Amygdala (tissue), 56 donors: ENCODE measurements at regions not wholly inside any gene's neighbourhood (a gene's known extent, or its start where the extent isn't known, plus 50 kb on each side); places are given as distances from the start of the nearest gene placed in this dataset.

Experiments
- DNase-seq, 56 donors: peaks; one replicate each; lab custom pipeline; 2025; lab: John Stamatoyannopoulos, UW

- no peak for DNase-seq
Observed at GRCh38 chr14:62329427-62329826, 567.2 kb downstream of the SNAPC1 start.

- no peak for DNase-seq
Observed at GRCh38 chr14:62347562-62348011, 585.4 kb downstream of the SNAPC1 start.

- DNase-seq, result no peak
Observed at GRCh38 chr14:62357362-62357761, 595.1 kb downstream of the SNAPC1 start.

GRCh38 chr14:62364161-62364560 is 601.9 kb downstream of the SNAPC1 start:
- DNase-seq, result no peak

DNA sequence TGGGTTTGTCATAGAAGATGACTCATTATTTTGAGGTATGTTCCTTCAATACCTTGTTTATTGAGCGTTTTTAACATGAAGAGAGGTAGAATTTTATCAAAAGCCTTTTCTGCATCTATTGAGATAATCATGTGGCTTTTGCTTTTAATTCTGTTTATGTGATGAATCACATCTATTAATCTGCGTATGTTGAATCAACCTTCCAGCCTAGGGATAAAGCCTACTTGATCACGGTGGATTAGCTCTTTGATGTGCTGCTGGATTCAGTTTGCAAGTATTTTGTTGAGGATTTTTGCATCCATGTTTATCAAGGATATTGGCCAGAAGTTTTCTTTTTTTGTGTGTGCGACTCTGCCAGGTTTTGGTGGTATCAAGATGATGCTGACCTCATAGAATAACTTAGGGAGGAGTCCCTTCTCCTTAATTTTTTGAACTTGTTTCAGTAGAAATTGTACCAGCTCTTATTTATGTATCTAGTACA is 602.6 kb downstream of the SNAPC1 start:
- DNase-seq, result no peak

DNA sequence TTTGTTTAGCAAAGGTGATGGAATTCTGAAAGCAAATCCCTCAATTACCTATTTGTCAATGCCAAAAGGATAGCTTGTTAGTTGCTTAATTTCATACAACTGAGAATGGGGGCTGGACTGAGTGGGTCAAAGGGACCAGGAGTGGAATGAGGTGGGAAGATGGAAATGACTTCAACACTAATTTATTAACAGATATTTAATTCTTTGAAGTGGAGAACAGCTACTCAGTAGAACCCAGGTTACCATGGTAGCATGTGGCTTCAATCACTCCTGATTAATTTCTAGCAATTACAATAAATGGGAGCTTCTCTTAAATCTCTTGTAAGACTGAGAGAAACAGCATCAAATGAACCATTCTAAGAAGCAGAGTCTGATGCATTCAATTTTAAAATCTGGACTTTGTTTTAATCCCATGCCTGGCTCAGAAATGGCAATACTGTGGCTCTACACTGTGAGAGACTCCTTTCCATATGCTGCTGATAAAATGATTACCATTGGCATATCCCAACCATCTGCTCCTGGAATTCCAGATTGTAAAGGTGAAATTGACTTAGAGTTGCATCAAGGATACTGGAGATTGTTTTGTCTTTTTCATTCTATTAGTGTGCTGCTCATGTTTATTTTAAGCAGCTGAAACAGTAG is 607.8 kb downstream of the SNAPC1 start:
- no peak for DNase-seq

- no peak for DNase-seq
Observed at GRCh38 chr14:62373944-62374343, 611.7 kb downstream of the SNAPC1 start.

DNA sequence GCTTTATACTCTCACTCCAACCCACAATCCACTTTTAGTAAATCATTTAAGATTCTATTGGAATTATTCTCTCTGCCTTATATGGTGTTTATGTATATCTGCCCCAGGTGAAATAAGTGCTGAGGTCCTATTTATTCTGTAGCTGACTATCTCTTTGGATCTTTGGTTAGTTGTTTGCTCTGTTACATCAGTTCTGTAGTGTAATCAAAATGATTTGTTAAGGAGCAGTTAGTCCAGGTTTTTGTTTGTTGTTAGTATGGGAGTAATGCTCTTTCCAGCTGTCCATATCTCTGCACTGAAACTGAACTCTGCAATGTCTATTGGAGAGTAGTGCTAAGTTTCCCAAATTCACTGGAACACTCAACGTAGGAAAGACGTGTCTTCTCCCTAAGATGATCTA is 615.8 kb downstream of the SNAPC1 start:
- DNase-seq, result no peak

DNA sequence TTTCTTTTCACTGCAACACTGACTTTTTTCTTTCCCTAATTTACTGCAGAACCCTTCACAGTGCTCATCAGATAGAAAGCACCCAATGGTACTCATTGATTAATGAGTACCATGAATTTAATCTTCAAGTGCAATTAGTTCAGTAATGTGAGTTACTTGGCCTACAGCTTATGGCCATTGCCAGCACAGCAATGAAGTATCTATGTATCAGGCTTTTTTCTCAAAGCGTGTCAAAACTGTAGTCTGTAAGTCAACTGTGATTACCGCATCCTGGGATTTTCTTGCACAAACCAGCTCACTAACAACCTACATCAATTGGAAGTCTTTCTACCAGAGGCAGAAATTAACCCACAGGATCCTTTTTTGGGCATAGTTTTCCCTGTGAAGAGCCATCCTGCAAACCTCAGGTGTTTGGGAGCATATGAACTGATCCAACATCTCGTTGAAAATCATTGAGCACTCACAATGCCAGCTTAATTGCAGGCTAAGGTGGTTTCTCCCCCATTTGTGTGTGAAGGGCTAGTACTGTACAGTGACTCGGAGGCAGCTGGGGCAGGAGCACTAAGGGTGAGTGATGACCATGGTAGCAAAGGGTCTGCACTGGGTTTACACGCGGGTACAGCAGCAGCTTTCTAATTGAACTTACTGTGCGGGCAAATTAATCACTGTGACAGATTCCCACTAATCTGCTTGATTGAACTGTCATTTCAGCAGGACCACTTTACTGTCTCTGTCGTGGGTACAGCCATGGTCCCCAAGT is 619.3 kb downstream of the SNAPC1 start:
- no peak for DNase-seq

- no peak for DNase-seq
Observed at GRCh38 chr14:62409169-62409568, 636.1 kb downstream of the KCNH5 start.

DNA sequence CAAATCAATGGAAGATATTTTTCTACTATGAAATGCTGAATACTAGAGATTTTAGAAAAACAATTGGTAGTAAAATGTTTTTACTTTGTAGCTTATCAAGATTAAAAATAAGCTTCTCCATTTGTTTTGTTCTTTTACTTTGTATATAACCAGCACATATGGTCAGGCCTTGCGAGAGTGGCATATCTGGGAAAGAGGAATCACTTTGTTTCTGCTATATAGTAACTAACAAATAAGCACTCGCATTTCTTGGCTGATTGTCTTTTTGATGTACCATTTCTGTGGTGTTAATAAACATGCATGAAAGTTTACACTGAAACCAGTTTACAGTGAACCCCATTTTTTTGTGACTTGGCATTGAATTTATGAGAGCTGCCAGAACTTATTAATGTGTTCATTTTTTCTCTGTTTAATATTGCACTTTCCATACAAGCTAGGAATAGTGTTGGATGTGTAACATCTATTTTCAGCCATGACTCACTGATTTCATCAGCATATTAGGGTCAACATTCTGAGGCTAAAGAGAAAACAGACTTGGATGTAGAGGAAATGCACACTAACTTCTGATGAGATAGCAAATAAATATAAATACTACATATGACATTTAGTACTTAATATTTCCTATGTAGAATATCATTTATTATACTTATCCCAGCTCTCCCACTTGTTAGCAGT is 635.5 kb downstream of the KCNH5 start:
- DNase-seq, result no peak

DNA sequence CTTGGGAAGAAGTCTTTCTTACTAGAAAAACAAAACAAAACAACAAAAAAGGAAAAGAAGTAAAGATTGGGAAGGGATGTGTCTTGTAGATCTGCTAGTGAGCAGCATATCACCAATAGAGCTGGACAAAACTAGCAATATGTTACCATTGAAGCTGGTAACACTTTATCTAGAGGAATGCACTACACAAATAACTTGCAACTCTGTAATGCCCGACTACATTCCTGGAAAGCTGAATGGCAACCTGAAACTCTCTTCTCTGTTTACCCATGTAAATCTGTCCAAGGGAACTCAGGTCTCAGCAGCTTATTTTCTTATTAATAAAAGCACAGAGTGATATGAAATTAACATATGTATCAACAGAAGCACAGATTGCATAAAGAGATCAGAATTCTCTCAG is 624.4 kb downstream of the KCNH5 start:
- no peak for DNase-seq

- no peak for DNase-seq
Observed at GRCh38 chr14:62428429-62429203, 616.6 kb downstream of the KCNH5 start.

- no peak for DNase-seq
Observed at GRCh38 chr14:62429683-62430082, 615.6 kb downstream of the KCNH5 start.

DNA sequence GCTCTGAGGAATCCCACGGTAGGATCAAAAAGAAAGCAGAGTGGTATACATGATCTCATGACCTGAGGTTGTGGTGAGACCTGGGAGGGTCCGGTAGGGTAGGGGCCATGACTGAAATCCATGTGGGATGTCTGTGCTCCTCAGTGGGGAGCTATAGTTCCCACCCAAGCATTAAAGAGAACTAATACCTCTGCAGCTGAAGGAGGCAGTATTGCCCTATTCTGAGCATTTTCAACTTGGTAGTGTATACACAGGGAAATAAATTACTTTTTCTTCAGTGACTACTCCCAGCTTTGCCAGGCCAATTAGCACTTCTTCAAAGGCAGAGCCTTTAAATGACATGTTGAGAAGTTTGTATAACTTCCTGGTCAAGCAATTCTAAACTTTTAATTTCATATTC is 613.8 kb downstream of the KCNH5 start:
- no peak for DNase-seq

DNA sequence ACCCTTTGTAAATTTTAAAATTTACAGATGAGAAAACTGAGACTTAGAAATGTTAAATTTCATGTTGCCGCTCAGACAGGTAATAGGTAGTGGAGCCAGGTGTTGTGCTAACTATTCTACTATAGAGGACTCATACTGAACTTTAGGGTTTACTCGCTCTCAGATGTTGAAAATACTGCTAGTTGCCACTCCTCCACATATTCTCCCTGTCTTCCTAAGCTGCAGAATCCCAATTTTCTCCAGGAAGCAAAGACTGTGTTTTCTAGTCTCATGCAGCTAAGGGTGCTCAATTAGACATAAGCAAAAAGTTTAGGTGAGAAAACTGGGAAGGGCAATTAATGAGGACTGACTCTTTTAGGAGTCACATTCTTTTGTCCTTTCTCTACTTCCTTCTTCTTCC is 612.3 kb downstream of the KCNH5 start:
- DNase-seq, result no peak

GRCh38 chr14:62436261-62436660 is 609.0 kb downstream of the KCNH5 start:
- DNase-seq, result no peak

DNA sequence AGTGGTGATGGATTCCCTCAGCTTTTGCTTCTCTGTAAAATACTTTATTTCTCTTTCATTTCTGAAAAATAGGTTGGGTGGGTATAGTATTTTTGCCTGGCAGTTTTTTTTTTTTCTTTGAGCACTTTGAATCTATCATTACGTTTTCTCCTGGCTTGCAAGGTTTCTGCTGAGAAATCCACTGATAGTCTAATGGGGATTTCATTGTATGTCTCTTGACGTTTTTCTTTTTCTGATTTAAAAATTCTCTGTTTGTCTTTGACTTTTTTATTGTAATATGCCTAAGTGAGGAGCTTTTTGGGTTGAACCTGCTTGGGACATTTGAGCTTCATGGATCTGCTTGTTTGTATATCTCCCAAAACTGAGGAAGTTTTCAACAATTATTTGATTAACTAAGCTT is 606.0 kb downstream of the KCNH5 start:
- no peak for DNase-seq

DNA sequence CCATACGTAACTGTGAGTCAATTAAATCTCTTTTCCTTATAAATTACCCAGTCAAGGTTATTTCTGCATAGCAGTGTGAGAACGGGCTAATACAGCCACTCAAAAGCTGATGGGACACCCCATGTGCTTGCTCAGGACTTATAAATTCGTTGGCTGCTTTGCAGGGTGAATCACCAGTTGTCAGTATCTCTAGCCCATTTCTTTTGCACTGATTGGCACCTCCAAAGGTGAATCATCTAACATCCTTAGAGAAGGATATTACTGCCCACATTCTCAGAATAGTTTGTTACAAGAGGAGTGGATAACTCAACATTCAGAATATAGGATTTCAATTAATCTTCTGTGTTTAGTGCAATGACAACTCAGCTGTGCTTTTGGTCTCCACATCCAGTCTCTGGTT is 601.5 kb downstream of the KCNH5 start:
- DNase-seq, result no peak

- DNase-seq, result no peak
Observed at GRCh38 chr14:62445570-62445969, 599.7 kb downstream of the KCNH5 start.

GRCh38 chr14:62451221-62451620 is 594.0 kb downstream of the KCNH5 start:
- DNase-seq, result no peak
